SK-N-SH (cell line): ENCODE measurements at regions not wholly inside any gene's neighbourhood (a gene's known extent, or its start where the extent isn't known, plus 50 kb on each side); places are given as distances from the start of the nearest gene placed in this dataset.

Experiments
- FOXM1 ChIP-seq: IDR thresholded peaks from 2 replicates; pipeline ENCODE4 v1.4.0; 2012; ENCODE audit warnings: low read depth, mild to moderate bottlenecking
- MXI1 ChIP-seq: IDR thresholded peaks from 2 replicates; pipeline ENCODE4 v1.6.1; 2012; ENCODE audit warnings: mild to moderate bottlenecking, low read depth, low read length, improper control_type of control experiment
- RFX5 ChIP-seq: IDR thresholded peaks from 2 replicates; pipeline ENCODE4 v1.6.1; 2012; ENCODE audit warnings: mild to moderate bottlenecking, improper control_type of control experiment, low read length
- RXRA ChIP-seq: IDR thresholded peaks from 2 replicates; pipeline ENCODE4 v1.4.0; 2012; ENCODE audit warnings: low read depth, mild to moderate bottlenecking, borderline replicate concordance
- TF ChIP-seq, protein P1 (sequence below): fragments of 200-600 bp; sonication (generic); IDR thresholded peaks from 2 replicates; pipeline ENCODE4 v1.6.1; 2017; ENCODE audit warnings: antibody characterized with exemption, mild to moderate bottlenecking, moderate library complexity
- TF ChIP-seq, protein P2 (sequence below): fragments of 150-350 bp; IDR thresholded peaks from 2 replicates; pipeline ENCODE4 v1.6.1; 2017; ENCODE audit warnings: antibody characterized with exemption, low read length, low read depth, borderline replicate concordance

DNA sequence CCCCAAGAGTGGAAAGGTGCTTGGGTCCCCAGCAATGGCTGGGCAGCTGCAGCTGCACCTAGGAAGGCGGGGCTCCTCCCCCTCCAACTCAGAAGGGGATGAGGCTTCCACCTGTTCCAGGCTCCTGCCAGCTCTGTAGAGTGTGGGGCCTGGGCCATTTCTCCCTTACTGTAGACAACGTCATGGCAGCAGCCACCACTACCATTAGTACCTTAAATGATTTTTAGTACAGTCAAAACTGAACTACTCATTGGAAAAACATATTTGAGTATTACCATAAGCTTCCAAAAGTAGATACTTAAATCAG lies 1274.2 kb upstream of the GBE1 start:
- TF ChIP-seq, protein P1, sequence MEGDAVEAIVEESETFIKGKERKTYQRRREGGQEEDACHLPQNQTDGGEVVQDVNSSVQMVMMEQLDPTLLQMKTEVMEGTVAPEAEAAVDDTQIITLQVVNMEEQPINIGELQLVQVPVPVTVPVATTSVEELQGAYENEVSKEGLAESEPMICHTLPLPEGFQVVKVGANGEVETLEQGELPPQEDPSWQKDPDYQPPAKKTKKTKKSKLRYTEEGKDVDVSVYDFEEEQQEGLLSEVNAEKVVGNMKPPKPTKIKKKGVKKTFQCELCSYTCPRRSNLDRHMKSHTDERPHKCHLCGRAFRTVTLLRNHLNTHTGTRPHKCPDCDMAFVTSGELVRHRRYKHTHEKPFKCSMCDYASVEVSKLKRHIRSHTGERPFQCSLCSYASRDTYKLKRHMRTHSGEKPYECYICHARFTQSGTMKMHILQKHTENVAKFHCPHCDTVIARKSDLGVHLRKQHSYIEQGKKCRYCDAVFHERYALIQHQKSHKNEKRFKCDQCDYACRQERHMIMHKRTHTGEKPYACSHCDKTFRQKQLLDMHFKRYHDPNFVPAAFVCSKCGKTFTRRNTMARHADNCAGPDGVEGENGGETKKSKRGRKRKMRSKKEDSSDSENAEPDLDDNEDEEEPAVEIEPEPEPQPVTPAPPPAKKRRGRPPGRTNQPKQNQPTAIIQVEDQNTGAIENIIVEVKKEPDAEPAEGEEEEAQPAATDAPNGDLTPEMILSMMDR: no peak
- TF ChIP-seq RFX5: no peak
- TF ChIP-seq MXI1: no peak
- TF ChIP-seq FOXM1: no peak
- TF ChIP-seq RXRA: no peak
- TF ChIP-seq, protein P2, sequence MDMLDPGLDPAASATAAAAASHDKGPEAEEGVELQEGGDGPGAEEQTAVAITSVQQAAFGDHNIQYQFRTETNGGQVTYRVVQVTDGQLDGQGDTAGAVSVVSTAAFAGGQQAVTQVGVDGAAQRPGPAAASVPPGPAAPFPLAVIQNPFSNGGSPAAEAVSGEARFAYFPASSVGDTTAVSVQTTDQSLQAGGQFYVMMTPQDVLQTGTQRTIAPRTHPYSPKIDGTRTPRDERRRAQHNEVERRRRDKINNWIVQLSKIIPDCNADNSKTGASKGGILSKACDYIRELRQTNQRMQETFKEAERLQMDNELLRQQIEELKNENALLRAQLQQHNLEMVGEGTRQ: no peak
